ENCODE measurements at regions not wholly inside any gene's neighbourhood (a gene's known extent, or its start where the extent isn't known, plus 50 kb on each side); places are given as distances from the start of the nearest gene placed in this dataset.

GRCh38 chr16:9271841-9272240, 180.4 kb downstream of the HAPSTR1 start:
- Histone ChIP-seq H3K27ac (ENCODE audit: insufficient read depth, low read depth, low read length) (no peak overlapping the region), H3K79me2 (ENCODE audit: control insufficient read depth, insufficient read depth, low read length) (no peaks in the 10 kb centered on the region), H3K9me3 (replicated peaks; ENCODE audit: control insufficient read depth, insufficient read depth, low read length) (no peaks in the 10 kb centered on the region), H3K4me3 (replicated peaks in 1 of 3; ENCODE audit: insufficient read depth in 1 of 3, low read depth in 1 of 3, low read length in 3 of 3) (no peak overlapping the region), H3K36me3 (ENCODE audit: control insufficient read depth in 2 of 2, extremely low read depth in 1 of 2, insufficient read depth in 2 of 2, low read length in 2 of 2) (no peaks in the 10 kb centered on the region), H2AFZ (ENCODE audit: low read depth, low read length) (no peak overlapping the region), H3K4me1 (ENCODE audit: control insufficient read depth, extremely low read depth, insufficient read depth, low read length) (no peaks in the 10 kb centered on the region), H4K20me1 (replicated peaks; ENCODE audit: control insufficient read depth, extremely low read depth, insufficient read depth, low read length) (no peaks in the 10 kb centered on the region), H3K4me2 (ENCODE audit: insufficient read depth, low read length) (no peak overlapping the region), H3K9me1 (replicated peaks; ENCODE audit: control insufficient read depth, extremely low read depth, insufficient read depth, low read length) (no peaks in the 10 kb centered on the region), H3K27me3 (ENCODE audit: control insufficient read depth in 2 of 2, insufficient read depth in 2 of 2, low read length in 2 of 2) (no peaks in the 10 kb centered on the region), H3K9ac (replicated peaks; ENCODE audit: extremely low read depth, insufficient read depth, low read length) (no peak overlapping the region)
- DNase-seq (ENCODE audit: low read depth, low spot score) (no peak), FAIRE-seq (no peak)
- CTCF ChIA-PET, result no interaction called here
- intact Hi-C loops (cut with micrococcal nuclease), result no loop called here
- no TSS peak for BruUV-seq (replicated peaks)
- no peak for TF ChIP-seq POLR2AphosphoS5 (IDR thresholded peaks at IDR 0.05; ENCODE audit: insufficient read depth, low read depth, low read length)
- no peak for TF ChIP-seq EZH2 (IDR thresholded peaks at IDR 0.05; ENCODE audit: borderline replicate concordance, low read depth, low read length, severe bottlenecking)
- TF ChIP-seq POLR2A (IDR thresholded peaks at IDR 0.05; ENCODE audit: low read depth, low read length), result no peak
- no peak for TF ChIP-seq GATA2 (IDR thresholded peaks at IDR 0.05; ENCODE audit: insufficient read depth, insufficient read length, low read depth, low read length)
- no peak for TF ChIP-seq CTCF (IDR thresholded peaks at IDR 0.05; ENCODE audit: extremely low read depth in 1 of 2, insufficient read depth in 1 of 2, low read depth in 1 of 2, low read length in 2 of 2)
- TF ChIP-seq FOS (IDR thresholded peaks at IDR 0.05; ENCODE audit: borderline replicate concordance, insufficient read depth, low read length), result no peak
- TF ChIP-seq MAX (IDR thresholded peaks at IDR 0.05; ENCODE audit: insufficient read depth, insufficient read length), result no peak
- no peak for TF ChIP-seq MYC (IDR thresholded peaks at IDR 0.05; ENCODE audit: low read depth, low read length)
- TF ChIP-seq JUN (IDR thresholded peaks at IDR 0.05; ENCODE audit: borderline replicate concordance, insufficient read depth, insufficient read length, low read depth), result no peak
- POLR2A ChIA-PET, result no interaction called here
- dilution Hi-C loops (cut with MboI; ENCODE audit: extremely low pct_ligation_motif_present, low sequenced_read_pairs), result no loop called here
